HG03064 (cell line): ENCODE measurements at regions not wholly inside any gene's neighbourhood (a gene's known extent, or its start where the extent isn't known, plus 50 kb on each side); places are given as distances from the start of the nearest gene placed in this dataset.

ENCODE experiments used
- ATAC-seq: cut with Tn5 transposase; IDR thresholded peaks from one replicate; pipeline ENCODE4 v1.9.1; 2021; ENCODE audit warnings: low read depth; ENCODE audit not compliant: unreplicated experiment

DNA sequence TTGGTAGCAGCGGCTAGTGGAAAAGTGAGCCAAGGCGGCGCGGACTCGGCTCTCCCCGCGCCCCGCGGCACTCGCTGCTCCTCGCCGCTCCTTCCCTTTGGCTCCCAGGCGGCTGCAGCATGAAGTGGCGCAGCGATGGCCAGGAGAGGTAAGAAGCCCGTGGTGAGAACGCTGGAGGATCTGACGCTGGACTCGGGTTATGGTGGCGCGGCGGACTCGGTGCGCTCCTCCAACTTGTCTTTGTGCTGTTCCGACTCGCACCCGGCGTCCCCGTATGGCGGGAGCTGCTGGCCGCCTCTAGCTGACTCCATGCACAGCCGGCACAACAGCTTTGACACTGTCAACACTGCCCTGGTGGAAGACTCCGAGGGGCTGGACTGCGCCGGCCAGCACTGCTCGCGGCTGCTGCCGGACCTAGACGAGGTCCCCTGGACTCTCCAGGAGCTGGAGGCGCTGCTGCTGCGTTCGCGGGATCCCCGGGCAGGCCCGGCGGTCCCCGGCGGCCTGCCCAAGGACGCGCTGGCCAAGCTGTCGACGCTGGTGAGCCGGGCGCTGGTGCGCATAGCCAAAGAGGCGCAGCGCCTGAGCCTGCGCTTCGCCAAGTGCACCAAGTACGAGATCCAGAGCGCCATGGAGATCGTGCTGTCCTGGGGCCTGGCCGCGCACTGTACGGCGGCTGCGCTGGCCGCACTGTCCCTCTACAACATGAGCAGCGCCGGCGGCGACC is 225.6 kb upstream of the CRY1 start:
- no peak for ATAC-seq

DNA sequence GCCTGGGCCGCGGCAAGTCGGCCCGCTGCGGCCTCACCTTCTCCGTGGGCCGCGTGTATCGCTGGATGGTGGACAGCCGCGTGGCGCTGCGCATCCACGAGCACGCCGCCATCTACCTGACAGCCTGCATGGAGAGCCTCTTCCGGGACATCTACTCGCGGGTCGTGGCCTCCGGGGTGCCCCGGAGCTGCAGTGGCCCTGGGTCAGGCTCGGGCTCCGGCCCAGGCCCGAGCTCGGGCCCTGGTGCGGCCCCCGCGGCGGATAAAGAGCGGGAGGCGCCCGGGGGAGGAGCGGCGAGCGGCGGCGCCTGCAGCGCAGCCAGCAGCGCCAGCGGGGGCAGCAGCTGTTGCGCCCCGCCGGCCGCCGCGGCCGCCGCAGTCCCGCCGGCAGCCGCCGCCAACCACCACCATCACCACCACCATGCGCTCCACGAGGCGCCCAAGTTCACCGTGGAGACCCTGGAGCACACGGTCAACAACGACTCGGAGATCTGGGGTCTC is 226.2 kb upstream of the CRY1 start:
- no peak for ATAC-seq

GRCh38 chr12:107320033-107320928 is 226.9 kb upstream of the CRY1 start:
- no peak for ATAC-seq

DNA sequence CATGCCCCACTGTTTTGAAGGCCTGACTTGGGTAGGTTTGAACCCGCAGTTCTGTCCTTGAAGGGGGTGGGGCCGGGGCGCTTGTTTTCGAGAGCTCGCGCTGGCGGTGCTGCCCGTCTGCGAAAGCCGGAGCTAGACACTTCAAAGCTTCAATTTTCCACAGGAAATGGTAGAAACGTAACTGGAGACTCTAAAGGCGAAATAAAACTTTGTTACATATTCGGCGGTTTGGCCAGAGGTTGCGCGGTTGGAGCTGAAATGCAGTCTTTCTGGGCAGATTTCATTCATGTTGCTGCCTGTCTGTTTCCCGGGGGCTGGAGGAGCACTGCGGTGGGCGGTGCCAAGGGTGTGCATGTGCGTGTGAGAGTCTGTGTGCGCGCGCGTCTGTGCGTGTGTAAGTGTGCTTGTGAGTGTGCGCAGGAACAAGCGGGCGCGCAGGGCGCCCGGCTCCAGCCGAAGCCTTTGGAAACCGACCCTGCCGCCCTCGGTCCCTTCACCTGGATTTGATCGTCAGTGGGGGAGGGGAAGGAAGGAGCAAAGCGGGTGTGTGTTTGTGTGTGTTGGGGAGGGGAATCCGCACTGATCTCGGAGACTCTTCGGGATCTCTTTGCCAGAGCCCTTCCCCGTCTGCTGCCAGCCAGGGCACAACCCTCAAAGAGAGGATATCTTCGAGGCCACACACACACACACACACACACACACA is 227.7 kb upstream of the CRY1 start:
- ATAC-seq: no peak

GRCh38 chr12:107322063-107322462 is 228.7 kb upstream of the CRY1 start:
- no peak for ATAC-seq

DNA sequence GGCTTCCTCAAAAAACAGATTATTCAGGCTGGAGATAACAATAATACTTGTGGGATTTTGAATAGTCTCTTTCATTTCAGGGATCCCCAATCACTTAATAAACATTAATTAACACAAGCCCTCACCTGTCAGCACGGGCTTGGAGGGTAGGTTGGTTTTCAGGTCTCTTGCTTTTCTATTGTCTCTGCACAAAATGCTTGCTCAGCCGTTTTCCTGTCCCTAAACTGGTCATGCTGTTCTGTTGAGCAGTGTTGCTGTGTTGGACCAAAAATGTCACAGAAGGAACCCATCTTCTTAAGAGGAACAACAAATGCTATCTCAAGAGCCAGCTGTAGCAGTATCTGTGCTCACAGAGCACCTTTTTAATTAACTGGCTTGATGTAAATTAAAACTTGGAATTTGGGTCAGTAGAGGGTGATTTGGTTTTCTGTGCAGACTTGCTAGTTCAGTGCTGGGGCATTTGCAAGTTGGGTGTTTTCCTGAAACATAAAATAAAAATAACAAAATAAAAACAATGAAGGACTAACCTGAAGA is 231.8 kb upstream of the CRY1 start:
- no peak for ATAC-seq

- no peak for ATAC-seq
These were observed 232.9 kb upstream of the CRY1 start for GRCh38 chr12:107326237-107326636.

DNA sequence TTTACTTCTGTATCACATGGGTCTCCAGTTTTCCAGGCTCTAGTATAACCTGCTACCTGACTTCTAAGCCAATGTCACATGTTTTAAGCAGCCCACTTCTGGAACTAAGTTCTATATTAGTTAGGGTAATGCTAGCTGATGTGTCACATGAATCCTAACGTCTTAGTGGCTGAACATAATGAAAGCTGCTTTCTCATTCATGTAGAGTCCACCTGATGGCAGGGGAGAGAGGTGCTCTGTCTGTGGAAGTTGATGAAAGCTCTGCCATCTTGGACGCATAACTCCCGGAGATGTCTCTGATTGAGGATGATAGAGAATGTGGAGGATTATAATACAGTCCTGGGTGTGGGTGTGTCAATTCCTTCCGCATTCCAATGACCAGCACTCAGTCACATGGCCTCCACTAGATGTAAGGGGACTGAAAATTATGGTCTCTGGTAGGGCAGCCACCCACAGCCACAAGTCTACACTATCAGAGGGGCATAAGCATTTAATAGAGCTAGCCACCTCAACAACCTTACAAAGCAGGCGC is 234.4 kb upstream of the CRY1 start:
- ATAC-seq: no peak

- ATAC-seq: no peak
These were observed 235.2 kb upstream of the CRY1 start for GRCh38 chr12:107328442-107329133.

GRCh38 chr12:107329569-107330324 is 236.4 kb upstream of the CRY1 start:
- no peak for ATAC-seq

DNA sequence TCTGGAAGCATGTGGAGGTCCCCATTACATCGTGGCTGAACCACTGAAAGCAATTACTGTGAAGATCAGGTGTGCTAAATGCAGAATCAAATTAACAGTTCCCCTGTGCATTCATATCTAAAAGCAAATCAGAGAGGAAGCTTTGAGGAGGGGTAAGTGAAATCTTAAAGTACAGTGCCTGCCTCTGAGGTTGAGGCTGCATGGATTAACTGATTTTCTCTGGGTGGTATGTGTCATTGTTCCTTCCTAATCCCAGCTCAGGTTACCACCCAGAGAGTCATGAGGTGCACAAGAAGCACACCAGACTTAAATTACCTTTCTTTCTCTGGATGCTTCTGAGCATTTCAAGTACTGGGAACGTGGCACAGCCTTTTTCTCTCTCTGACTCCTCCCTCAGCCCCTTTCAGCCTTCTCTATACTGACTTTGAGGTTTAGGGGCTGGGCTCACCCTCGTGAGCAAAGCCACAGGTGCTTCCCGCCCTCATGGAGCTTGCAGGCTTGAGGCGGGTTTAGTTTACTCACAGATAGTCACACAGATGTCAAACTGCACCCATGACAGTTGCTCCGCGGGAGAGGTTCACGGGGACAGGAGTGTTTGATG is 237.6 kb upstream of the CRY1 start:
- no peak for ATAC-seq

DNA sequence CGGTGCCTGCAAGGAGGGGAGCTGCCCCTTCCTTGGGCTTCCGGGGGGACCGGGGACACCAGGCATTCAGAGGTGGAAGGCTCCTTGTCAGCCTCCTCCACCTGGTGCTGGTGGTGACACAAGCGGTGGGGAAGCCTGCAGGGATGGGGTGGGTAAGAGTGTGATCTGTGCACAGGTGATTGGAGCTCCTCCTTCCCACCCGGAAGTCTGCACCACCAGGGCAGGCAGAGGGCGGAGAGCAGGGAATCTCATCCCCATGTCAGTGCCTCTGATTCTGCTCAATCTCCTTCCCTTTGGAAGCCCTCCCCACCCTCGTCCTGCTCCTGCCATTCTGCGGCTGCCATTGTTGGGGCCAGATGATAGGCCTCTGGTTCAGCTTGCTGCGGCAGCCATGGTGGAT is 238.1 kb upstream of the CRY1 start:
- no peak for ATAC-seq

GRCh38 chr12:107331912-107332311 is 238.6 kb upstream of the CRY1 start:
- ATAC-seq: no peak

GRCh38 chr12:107332743-107333142 is 239.4 kb upstream of the CRY1 start:
- ATAC-seq: no peak

DNA sequence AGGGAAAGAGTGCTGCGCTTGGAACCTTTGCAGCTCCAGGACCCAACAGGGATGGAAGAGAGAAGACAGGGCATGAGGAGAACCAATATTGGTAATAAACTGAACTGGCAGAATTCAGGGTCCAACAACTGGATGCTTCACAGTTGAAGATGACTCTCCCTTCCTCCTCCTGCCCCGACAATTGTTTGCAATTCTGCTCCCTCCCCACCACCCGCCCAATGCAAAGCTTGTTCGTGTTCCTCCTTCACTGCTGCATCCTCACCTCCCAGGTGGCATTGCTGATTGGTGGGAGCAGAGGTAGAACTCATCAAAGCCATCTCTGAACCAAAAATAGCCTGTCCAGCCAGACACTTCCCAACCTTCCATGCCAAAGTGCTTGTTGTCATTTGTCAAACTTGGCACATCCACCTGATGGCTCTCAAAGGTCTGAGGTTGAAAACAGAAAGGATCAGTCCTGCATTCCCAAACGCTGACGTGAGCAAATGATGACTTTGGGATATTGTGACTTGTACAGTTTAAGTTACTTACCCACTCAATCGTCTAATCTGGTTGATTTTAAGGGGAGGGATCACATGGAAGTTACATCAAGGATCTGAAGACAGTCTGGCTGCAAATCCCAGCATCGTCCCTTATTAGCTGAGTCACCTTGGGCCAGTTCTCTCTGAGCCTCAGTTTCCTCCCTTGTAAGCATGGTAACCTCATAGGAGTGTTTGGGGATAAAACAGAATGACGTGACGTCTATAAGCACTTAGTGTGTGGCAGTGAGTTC is 242.6 kb upstream of the CRY1 start:
- ATAC-seq: no peak

GRCh38 chr12:107336695-107337094 is 243.3 kb upstream of the CRY1 start:
- no peak for ATAC-seq

DNA sequence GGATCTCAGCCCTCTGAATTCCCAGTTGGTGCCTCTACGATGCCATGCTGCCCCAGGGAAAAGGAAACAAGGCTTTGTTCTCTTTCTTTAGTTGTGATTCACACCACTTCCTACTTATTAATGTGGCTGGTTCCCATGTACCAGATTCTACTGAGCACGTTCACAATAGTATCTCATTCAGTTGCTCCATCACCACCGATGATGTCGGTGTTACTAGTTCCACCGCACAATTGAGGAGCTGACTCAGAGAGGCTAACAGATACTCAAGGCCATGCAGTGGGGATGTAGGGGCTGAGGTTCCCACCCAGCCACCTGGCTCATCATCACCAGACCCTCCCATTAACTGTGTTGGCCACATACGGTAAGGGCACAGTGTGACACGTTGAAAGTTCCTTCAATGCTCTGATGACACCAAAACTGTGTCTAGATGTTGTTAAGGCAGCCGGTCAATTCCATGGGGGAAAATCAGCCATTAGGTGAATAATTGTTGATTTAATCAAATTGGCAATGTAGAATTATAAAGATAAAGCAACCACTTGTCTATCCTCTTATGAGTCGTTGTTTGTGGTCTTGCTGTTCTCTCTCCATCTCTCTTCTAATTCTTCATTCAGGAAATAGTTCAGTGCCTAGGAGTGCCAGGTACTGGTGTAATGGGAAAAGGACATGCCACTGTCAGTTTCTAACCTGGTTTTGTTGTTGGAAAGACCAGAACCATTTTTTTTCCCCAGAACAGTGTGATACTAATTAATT is 244.2 kb upstream of the CRY1 start:
- ATAC-seq: no peak
